PC-3 (cell line): ENCODE measurements at regions not wholly inside any gene's neighbourhood (a gene's known extent, or its start where the extent isn't known, plus 50 kb on each side); places are given as distances from the start of the nearest gene placed in this dataset.

Experiments
- CTCF ChIP-seq: fragments of 300-600 bp; sonication (generic); conservative IDR thresholded peaks from 2 replicates; pipeline ENCODE4 v1.5.1; 2017; ENCODE audit warnings: antibody characterized with exemption, low read depth, mild to moderate bottlenecking, low read length
- EZH2 ChIP-seq: fragments of 300-600 bp; sonication (generic); IDR thresholded peaks from one replicate; pipeline ENCODE4 v1.6.1; 2017; ENCODE audit warnings: antibody characterized with exemption, mild to moderate bottlenecking, low read length; ENCODE audit not compliant: unreplicated experiment
- EZH2phosphoT487 ChIP-seq: fragments of 300-600 bp; sonication (generic); IDR thresholded peaks from 2 replicates; pipeline ENCODE4 v1.6.1; 2018; ENCODE audit warnings: mild to moderate bottlenecking, antibody characterized with exemption, low read length, borderline replicate concordance

- TF ChIP-seq EZH2phosphoT487 (no peak), CTCF (no peak), EZH2 (no peak)
These were observed 209.3 kb upstream of the CTBP2 start for GRCh38 chr10:125369382-125370326.
